ENCODE measurements at regions not wholly inside any gene's neighbourhood (a gene's known extent, or its start where the extent isn't known, plus 50 kb on each side); places are given as distances from the start of the nearest gene placed in this dataset.
A peak's percentile ranks its signal among the peaks of the same experiment; 100 is the strongest.
"Not testable (repeated sequence)": the region's sequence is repeated elsewhere in the genome, so short reads cannot be mapped to it uniquely, and the experiment has no call there.

DNA sequence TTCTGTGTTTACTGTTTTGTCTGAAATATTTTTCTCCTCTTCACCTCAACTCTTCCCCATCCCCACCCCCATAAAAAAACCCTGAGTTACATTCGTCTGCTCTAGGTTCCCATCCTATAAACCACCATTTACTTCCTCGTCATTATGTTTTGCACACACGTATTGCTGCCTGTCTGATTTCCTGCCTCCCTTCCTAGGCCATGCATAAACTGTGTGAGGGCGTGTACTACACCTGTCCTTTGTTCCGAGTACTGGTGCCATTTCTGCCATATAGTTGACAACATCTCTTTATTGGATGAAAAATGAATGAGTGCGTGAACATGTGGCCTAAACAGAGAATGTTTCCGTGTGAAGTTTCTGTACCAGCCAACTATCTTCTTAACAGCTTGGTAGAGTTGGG is 258.5 kb upstream of the FAT1 start:
- TF ChIP-seq, protein P1, sequence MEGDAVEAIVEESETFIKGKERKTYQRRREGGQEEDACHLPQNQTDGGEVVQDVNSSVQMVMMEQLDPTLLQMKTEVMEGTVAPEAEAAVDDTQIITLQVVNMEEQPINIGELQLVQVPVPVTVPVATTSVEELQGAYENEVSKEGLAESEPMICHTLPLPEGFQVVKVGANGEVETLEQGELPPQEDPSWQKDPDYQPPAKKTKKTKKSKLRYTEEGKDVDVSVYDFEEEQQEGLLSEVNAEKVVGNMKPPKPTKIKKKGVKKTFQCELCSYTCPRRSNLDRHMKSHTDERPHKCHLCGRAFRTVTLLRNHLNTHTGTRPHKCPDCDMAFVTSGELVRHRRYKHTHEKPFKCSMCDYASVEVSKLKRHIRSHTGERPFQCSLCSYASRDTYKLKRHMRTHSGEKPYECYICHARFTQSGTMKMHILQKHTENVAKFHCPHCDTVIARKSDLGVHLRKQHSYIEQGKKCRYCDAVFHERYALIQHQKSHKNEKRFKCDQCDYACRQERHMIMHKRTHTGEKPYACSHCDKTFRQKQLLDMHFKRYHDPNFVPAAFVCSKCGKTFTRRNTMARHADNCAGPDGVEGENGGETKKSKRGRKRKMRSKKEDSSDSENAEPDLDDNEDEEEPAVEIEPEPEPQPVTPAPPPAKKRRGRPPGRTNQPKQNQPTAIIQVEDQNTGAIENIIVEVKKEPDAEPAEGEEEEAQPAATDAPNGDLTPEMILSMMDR (IDR thresholded peaks at IDR 0.05; ENCODE audit: low read depth, low read length), result no peak
- in situ Hi-C loops (cut with HindIII; ENCODE audit: low sequenced_read_pairs), result no loop called here
- H3K4me3 ChIP-seq (ENCODE audit: low read depth, low read length), result no peak overlapping the region
- DNase-seq (ENCODE audit: low read depth, low spot score), result no peak

GRCh38 chr4:186984105-186984644 is 260.5 kb upstream of the FAT1 start:
- DNase-seq (ENCODE audit: low read depth, low spot score), result no peak
- TF ChIP-seq, protein P1 (IDR thresholded peaks at IDR 0.05; ENCODE audit: low read depth, low read length), result no peak
- no peak overlapping the region for H3K4me3 ChIP-seq (ENCODE audit: low read depth, low read length)
- in situ Hi-C loops (cut with HindIII; ENCODE audit: low sequenced_read_pairs), result no loop called here

DNA sequence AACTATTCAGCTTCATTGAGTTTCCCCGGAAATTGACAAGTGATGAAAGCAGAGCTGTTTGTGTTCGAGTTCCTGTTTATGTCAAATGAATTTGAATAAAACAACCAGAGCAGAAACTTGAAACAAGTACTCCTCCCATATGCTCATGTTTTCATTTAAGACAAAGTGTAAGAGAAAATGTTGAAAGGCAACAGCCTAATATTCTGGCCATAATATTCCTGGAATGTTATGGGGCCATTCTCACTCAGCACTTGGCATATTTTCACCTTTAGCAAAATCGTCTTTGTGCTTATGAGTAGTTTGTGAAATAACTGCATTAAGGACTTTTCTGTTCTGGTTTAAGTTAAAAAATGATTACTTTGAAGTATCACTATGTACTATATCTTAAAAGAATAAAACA is 276.0 kb upstream of the FAT1 start:
- H3K4me3 ChIP-seq (ENCODE audit: low read depth, low read length), result no peak overlapping the region
- no peak for DNase-seq (ENCODE audit: low read depth, low spot score)
- in situ Hi-C loops (cut with HindIII; ENCODE audit: low sequenced_read_pairs), result no loop called here
- TF ChIP-seq, protein P1 (IDR thresholded peaks at IDR 0.05; ENCODE audit: low read depth, low read length), result no peak

DNA sequence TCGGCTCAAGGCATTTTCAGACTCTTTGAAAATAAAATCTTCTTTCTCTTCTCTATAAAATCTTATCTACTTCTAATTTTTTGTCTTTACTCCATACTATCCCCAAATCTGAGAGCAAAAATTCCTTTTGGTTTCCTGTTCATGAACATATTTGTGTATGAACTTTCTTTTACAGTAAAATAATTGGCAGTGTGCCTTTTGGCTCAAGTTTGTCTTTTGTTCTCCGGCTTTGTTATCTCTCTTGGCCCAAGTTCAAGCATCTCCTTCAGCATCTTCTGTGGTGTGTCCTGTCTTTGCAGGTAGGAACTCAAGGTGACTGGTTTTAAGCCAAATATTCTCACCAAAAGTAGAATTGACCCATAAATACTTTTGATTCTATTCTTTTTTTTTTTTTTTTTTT is 276.6 kb upstream of the FAT1 start:
- no peak overlapping the region for H3K4me3 ChIP-seq (ENCODE audit: low read depth, low read length)
- in situ Hi-C loops (cut with HindIII; ENCODE audit: low sequenced_read_pairs), result no loop called here
- TF ChIP-seq, protein P1 (IDR thresholded peaks at IDR 0.05; ENCODE audit: low read depth, low read length), result no peak
- no peak for DNase-seq (ENCODE audit: low read depth, low spot score)

- H3K4me3 ChIP-seq (ENCODE audit: low read depth, low read length); in situ Hi-C loops (cut with HindIII; ENCODE audit: low sequenced_read_pairs); DNase-seq (ENCODE audit: low read depth, low spot score): not testable (repeated sequence)
Measured at GRCh38 chr4:187002133-187002532, 278.5 kb upstream of the FAT1 start.

GRCh38 chr4:187004628-187005027 is 281.0 kb upstream of the FAT1 start:
- H3K4me3 ChIP-seq (ENCODE audit: low read depth, low read length), result no peak overlapping the region
- no peak for DNase-seq (ENCODE audit: low read depth, low spot score)
- in situ Hi-C loops (cut with HindIII; ENCODE audit: low sequenced_read_pairs), result no loop called here
- TF ChIP-seq, protein P1 (IDR thresholded peaks at IDR 0.05; ENCODE audit: low read depth, low read length), result no peak

DNA sequence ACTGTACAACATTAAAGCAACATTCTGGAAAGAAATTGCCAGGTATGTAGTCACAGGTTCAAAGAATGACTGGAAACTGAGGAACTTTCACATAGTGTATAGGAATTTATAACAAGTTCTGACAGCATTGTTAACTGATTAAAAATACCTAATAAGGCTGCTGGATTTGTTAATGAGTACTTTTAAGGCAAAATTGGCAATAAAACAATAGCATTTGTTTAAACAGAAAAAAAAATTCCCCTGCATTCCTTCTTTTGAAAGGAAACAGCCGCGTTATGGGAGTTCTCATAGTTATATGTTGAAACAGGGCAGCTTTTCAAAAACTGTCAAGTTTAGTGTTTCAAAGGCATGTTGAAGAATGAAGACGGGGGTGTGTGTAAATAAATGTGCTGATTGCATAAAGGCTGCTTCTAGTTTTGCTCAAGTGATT is 282.5 kb upstream of the FAT1 start:
- DNase-seq (ENCODE audit: low read depth, low spot score), result peak; percentile 34
- TF ChIP-seq, protein P1 (IDR thresholded peaks at IDR 0.05; ENCODE audit: low read depth, low read length), result no peak
- in situ Hi-C loops (cut with HindIII; ENCODE audit: low sequenced_read_pairs), result no loop called here
- no peak overlapping the region for H3K4me3 ChIP-seq (ENCODE audit: low read depth, low read length)

Measured in astrocyte of the spinal cord (primary cell).